BLaER1 treated with 17β-estradiol and CSF1 and Interleukin-3, amounts not matched to agents 10 nM and 100 nM (cell line): ENCODE measurements at regions not wholly inside any gene's neighbourhood (a gene's known extent, or its start where the extent isn't known, plus 50 kb on each side); places are given as distances from the start of the nearest gene placed in this dataset.

Experiments used
- H3K27ac ChIP-seq, 11 experiments: shearing (Covaris generic); formaldehyde crosslinking; 2 replicates each; pipeline ENCODE4 v1.8.1; 2022
- H3K27me3 ChIP-seq, 11 experiments: shearing (Covaris generic); formaldehyde crosslinking; 2 replicates each; pipeline ENCODE4 v1.8.1; 2022
- H3K36me3 ChIP-seq, 11 experiments: shearing (Covaris generic); formaldehyde crosslinking; 2 replicates each; pipeline ENCODE4 v1.8.1; 2022
- H3K4me1 ChIP-seq, 10 experiments: shearing (Covaris generic); formaldehyde crosslinking; 2 replicates each; pipeline ENCODE4 v1.8.1; 2022
- H3K4me2 ChIP-seq, 11 experiments: shearing (Covaris generic); formaldehyde crosslinking; 2 replicates each; pipeline ENCODE4 v1.8.1; 2022
- H3K4me3 ChIP-seq, 10 experiments: shearing (Covaris generic); formaldehyde crosslinking; 2 replicates each; pipeline ENCODE4 v1.8.1; 2022
- H3K9ac ChIP-seq, 11 experiments: shearing (Covaris generic); formaldehyde crosslinking; 2 replicates each; pipeline ENCODE4 v1.8.1; 2022
- H3K9me3 ChIP-seq, 11 experiments: shearing (Covaris generic); formaldehyde crosslinking; replicated peaks in 1 of 11; 2 replicates each; pipeline ENCODE4 v1.8.1; 2022
- H4K20me1 ChIP-seq, 11 experiments: shearing (Covaris generic); formaldehyde crosslinking; 2 replicates each; pipeline ENCODE4 v1.8.1; 2022
- Cebpa-rat ChIP-seq, 11 experiments: shearing (Covaris generic); IDR thresholded peaks; 2 replicates each; pipeline ENCODE4 v1.8.1; 2022

- Histone ChIP-seq H3K9me3 (no peaks in the 10 kb centered on the region), H3K36me3 (no peaks in the 10 kb centered on the region), H4K20me1 (no peaks in the 10 kb centered on the region), H3K4me3 (no peak overlapping the region), H3K4me1 (no peaks in the 10 kb centered on the region), H3K27me3 (no peaks in the 10 kb centered on the region), H3K9ac (no peak overlapping the region), H3K27ac (no peak overlapping the region), H3K4me2 (no peak overlapping the region)
- no peak for TF ChIP-seq Cebpa-rat (IDR thresholded peaks at IDR 0.05)
Measured at GRCh38 chr7:41065663-41066062, 637.2 kb downstream of the INHBA start.

DNA sequence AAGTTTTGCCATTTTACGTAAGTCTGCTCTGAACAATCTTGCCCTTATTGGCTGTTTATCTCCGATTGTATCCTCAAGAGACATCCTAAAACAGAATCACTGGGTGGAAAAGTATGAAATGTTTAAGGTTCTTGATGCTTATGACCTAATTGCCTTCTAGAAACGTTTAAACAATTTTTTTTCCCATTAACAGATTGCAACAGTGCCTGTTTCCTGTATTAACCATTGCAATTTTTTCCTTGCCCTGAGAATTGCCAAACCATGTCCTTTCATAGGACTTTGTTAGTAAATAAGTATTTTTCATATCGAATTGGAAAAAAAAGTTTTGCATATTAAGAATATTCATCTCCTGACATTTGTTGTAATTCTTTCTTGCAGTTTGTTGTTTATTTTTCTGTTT lies 639.8 kb downstream of the INHBA start:
- no peaks in the 10 kb centered on the region for H3K27me3 ChIP-seq
- TF ChIP-seq Cebpa-rat (IDR thresholded peaks at IDR 0.05), result no peak
- peaks cover 0 to 10% (median 7%) of the 10 kb centered on the region in 11 experiments; a peak in 13 of 22 replicates for H3K9me3 ChIP-seq
- H3K9ac ChIP-seq, result no peak overlapping the region
- H3K27ac ChIP-seq, result no peak overlapping the region
- no peaks in the 10 kb centered on the region for H3K36me3 ChIP-seq
- no peak overlapping the region for H3K4me3 ChIP-seq
- no peaks in the 10 kb centered on the region for H3K4me1 ChIP-seq
- no peak overlapping the region for H3K4me2 ChIP-seq
- H4K20me1 ChIP-seq, result no peaks in the 10 kb centered on the region

- H3K9me3 ChIP-seq, result peaks cover 0 to 30% (median 18%) of the 10 kb centered on the region in 11 experiments; a peak in 20 of 22 replicates
- H3K36me3 ChIP-seq, result no peaks in the 10 kb centered on the region
- H3K4me2 ChIP-seq, result no peak overlapping the region
- no peaks in the 10 kb centered on the region for H3K4me1 ChIP-seq
- no peaks in the 10 kb centered on the region for H4K20me1 ChIP-seq
- no peaks in the 10 kb centered on the region for H3K27me3 ChIP-seq
- H3K27ac ChIP-seq, result no peak overlapping the region
- no peak for TF ChIP-seq Cebpa-rat (IDR thresholded peaks at IDR 0.05)
- no peak overlapping the region for H3K4me3 ChIP-seq
- H3K9ac ChIP-seq, result no peak overlapping the region
Measured at GRCh38 chr7:41060796-41061195, 642.1 kb downstream of the INHBA start.

GRCh38 chr7:41059796-41060195 lies 643.1 kb downstream of the INHBA start:
- no peak for TF ChIP-seq Cebpa-rat (IDR thresholded peaks at IDR 0.05)

DNA sequence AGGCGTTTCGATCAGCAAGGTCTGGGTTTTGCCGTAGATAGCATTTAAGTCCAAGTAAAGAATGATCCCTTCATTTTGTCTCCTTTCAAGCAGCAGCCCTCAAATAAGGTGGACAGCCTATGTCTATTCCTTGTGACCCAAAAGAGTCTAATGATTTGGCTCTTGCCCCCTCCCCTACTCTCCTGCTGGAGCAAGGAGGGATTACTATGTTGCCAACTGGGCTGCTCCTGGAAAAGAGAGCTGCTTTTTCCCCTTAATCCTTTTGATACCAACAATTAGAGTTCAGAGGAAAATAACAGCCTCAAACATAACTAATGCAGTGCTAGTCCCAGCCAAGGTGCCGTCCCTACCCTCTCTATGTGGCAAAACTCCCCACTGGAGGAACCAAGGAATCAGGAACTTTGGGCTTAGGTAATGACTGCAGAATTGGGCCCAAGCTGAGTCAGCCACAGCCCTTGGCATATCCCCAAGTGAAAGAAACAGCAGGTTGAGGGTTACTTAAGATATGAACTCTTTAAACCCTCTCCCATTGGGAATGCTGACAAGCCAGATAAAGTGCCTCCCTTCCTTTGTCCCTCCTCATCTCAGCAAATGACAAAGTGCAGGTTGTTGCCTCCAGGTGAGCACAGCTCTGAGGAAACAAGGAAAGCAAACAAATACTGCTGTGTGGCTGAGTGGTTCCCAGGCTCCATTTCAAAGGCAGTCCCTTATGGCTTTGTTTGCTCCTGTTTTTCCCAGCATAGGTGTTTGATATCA lies 643.7 kb downstream of the INHBA start:
- Histone ChIP-seq H3K9ac (no peak overlapping the region), H3K4me2 (no peak overlapping the region), H4K20me1 (no peaks in the 10 kb centered on the region), H3K36me3 (no peaks in the 10 kb centered on the region), H3K27ac (no peak overlapping the region), H3K4me1 (no peaks in the 10 kb centered on the region), H3K27me3 (no peaks in the 10 kb centered on the region), H3K4me3 (no peak overlapping the region), H3K9me3 (peaks cover 0 to 30% (median 18%) of the 10 kb centered on the region in 11 experiments; a peak in 20 of 22 replicates)
- no peak for TF ChIP-seq Cebpa-rat (IDR thresholded peaks at IDR 0.05)

More at GRCh38 chr7:41059796-41060195, 643.1 kb downstream of the INHBA start:
- no peak overlapping the region for H3K27ac ChIP-seq
- H4K20me1 ChIP-seq, result no peaks in the 10 kb centered on the region
- H3K4me1 ChIP-seq, result no peaks in the 10 kb centered on the region
- no peak overlapping the region for H3K9ac ChIP-seq
- H3K36me3 ChIP-seq, result no peaks in the 10 kb centered on the region
- H3K4me3 ChIP-seq, result no peak overlapping the region
- H3K9me3 ChIP-seq, result peaks cover 0 to 30% (median 18%) of the 10 kb centered on the region in 11 experiments; a peak in 20 of 22 replicates
- no peaks in the 10 kb centered on the region for H3K27me3 ChIP-seq
- no peak overlapping the region for H3K4me2 ChIP-seq

GRCh38 chr7:41054960-41055661 lies 647.8 kb downstream of the INHBA start:
- no peak for TF ChIP-seq Cebpa-rat (IDR thresholded peaks at IDR 0.05)
- H3K9me3 ChIP-seq, result peaks cover 0 to 30% (median 18%) of the 10 kb centered on the region in 11 experiments; a peak in 20 of 22 replicates
- no peak overlapping the region for H3K9ac ChIP-seq
- H3K36me3 ChIP-seq, result no peaks in the 10 kb centered on the region
- H3K27me3 ChIP-seq, result no peaks in the 10 kb centered on the region
- H3K4me2 ChIP-seq, result no peak overlapping the region
- H4K20me1 ChIP-seq, result no peaks in the 10 kb centered on the region
- no peaks in the 10 kb centered on the region for H3K4me1 ChIP-seq
- no peak overlapping the region for H3K4me3 ChIP-seq
- no peak overlapping the region for H3K27ac ChIP-seq

DNA sequence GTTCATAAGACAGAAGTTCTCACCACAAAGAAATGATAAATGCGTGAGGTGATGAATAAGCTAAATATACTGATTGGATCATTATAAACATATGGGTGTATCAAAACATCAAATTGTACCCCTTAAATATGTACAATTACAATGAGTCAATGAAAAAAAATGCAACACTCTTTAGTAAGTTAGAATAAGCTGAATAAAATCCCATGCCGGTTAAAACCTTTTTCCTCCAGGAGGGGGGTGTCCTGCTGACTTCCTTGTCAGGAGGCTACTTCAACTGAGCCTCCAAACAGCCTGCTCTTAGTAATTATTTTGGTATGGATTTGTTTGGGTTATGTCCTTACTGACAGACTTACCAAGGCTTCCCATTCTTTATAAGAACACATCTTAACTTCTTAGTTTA lies 649.1 kb downstream of the INHBA start:
- Histone ChIP-seq H3K4me3 (no peak overlapping the region), H3K4me1 (no peaks in the 10 kb centered on the region), H3K36me3 (no peaks in the 10 kb centered on the region), H3K27ac (no peak overlapping the region), H3K9me3 (peaks cover 0 to 26% (median 17%) of the 10 kb centered on the region in 11 experiments; a peak in 20 of 22 replicates), H3K9ac (no peak overlapping the region), H4K20me1 (no peaks in the 10 kb centered on the region), H3K4me2 (no peak overlapping the region), H3K27me3 (no peaks in the 10 kb centered on the region)
- no peak for TF ChIP-seq Cebpa-rat (IDR thresholded peaks at IDR 0.05)

DNA sequence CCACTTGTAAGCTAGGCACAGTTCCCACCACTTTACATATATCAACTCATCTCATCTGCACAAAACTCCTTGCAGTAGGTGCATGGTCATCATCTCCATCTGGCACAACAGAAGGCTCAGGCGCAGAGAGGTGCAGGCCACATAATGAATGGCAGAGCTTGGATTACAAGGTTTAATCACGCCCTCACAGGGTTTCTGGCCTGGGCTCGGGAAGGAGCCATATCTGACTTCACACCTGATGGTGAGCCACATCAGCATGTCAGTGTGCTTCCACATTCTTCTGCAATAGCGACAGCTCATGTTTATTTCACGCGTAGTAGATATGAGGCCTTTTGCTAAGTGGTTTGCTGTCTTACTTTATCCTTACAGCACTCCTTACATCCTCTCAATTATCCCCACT lies 650.2 kb downstream of the INHBA start:
- Histone ChIP-seq H3K27ac (no peak overlapping the region), H3K36me3 (no peaks in the 10 kb centered on the region), H4K20me1 (no peaks in the 10 kb centered on the region), H3K4me1 (no peaks in the 10 kb centered on the region), H3K9me3 (peaks cover 0 to 15% (median 8%) of the 10 kb centered on the region in 11 experiments; a peak in 17 of 22 replicates), H3K27me3 (no peaks in the 10 kb centered on the region), H3K4me2 (no peak overlapping the region), H3K9ac (no peak overlapping the region), H3K4me3 (no peak overlapping the region)
- no peak for TF ChIP-seq Cebpa-rat (IDR thresholded peaks at IDR 0.05)

GRCh38 chr7:41052201-41052600 lies 650.7 kb downstream of the INHBA start:
- Histone ChIP-seq H3K4me3 (no peak overlapping the region), H3K9ac (no peak overlapping the region), H3K4me2 (no peak overlapping the region), H3K4me1 (no peaks in the 10 kb centered on the region), H3K27me3 (no peaks in the 10 kb centered on the region), H3K9me3 (peaks cover 0 to 10% (median 2%) of the 10 kb centered on the region in 11 experiments; a peak in 15 of 22 replicates), H3K27ac (no peak overlapping the region), H3K36me3 (no peaks in the 10 kb centered on the region), H4K20me1 (no peaks in the 10 kb centered on the region)
- no peak for TF ChIP-seq Cebpa-rat (IDR thresholded peaks at IDR 0.05)
